ENCODE measurements at regions not wholly inside any gene's neighbourhood (a gene's known extent, or its start where the extent isn't known, plus 50 kb on each side); places are given as distances from the start of the nearest gene placed in this dataset.
A peak's percentile ranks its signal among the peaks of the same experiment; 100 is the strongest.

GRCh38 chr6:113102761-113103160, 754.4 kb upstream of the MARCKS start:
- no peak for TF ChIP-seq CTCF (IDR thresholded peaks at IDR 0.05)
- Mint-ChIP-seq H3K36me3 (ENCODE audit: unreplicated experiment) (peaks cover 8% of the 10 kb centered on the region), H3K4me3 (ENCODE audit: unreplicated experiment) (no peak overlapping the region), H3K4me1 (ENCODE audit: unreplicated experiment) (peaks cover 35% of the 10 kb centered on the region), H3K27me3 (ENCODE audit: unreplicated experiment) (no peaks in the 10 kb centered on the region), H3K9me3 (ENCODE audit: unreplicated experiment) (peaks cover 22% of the 10 kb centered on the region), H3K27ac (ENCODE audit: unreplicated experiment) (peak overlapping the region; percentile 91)
- DNase-seq (ENCODE audit: extremely low spot score, unreplicated experiment) = no peak

GRCh38 chr6:113103634-113104361, 753.3 kb upstream of the MARCKS start:
- Mint-ChIP-seq H3K4me1 (ENCODE audit: unreplicated experiment) (peaks cover 35% of the 10 kb centered on the region), H3K27me3 (ENCODE audit: unreplicated experiment) (no peaks in the 10 kb centered on the region), H3K27ac (ENCODE audit: unreplicated experiment) (peak overlapping the region; percentile 91), H3K9me3 (ENCODE audit: unreplicated experiment) (peaks cover 23% of the 10 kb centered on the region), H3K4me3 (ENCODE audit: unreplicated experiment) (peak overlapping the region; percentile 15), H3K36me3 (ENCODE audit: unreplicated experiment) (peaks cover 13% of the 10 kb centered on the region)
- peak; percentile 8 for TF ChIP-seq CTCF (IDR thresholded peaks at IDR 0.05)
- no peak for DNase-seq (ENCODE audit: extremely low spot score, unreplicated experiment)

GRCh38 chr6:113104541-113104940, 752.6 kb upstream of the MARCKS start:
- H3K4me1 Mint-ChIP-seq (ENCODE audit: unreplicated experiment) = peaks cover 35% of the 10 kb centered on the region
- H3K4me3 Mint-ChIP-seq (ENCODE audit: unreplicated experiment) = peak overlapping the region; percentile 15
- H3K36me3 Mint-ChIP-seq (ENCODE audit: unreplicated experiment) = peaks cover 14% of the 10 kb centered on the region
- no peaks in the 10 kb centered on the region for H3K27me3 Mint-ChIP-seq (ENCODE audit: unreplicated experiment)
- H3K27ac Mint-ChIP-seq (ENCODE audit: unreplicated experiment) = peak overlapping the region; percentile 89
- no peak for TF ChIP-seq CTCF (IDR thresholded peaks at IDR 0.05)
- peaks cover 27% of the 10 kb centered on the region for H3K9me3 Mint-ChIP-seq (ENCODE audit: unreplicated experiment)
- DNase-seq (ENCODE audit: extremely low spot score, unreplicated experiment) = no peak

GRCh38 chr6:113104951-113105350, 752.2 kb upstream of the MARCKS start:
- Mint-ChIP-seq H3K27ac (ENCODE audit: unreplicated experiment) (peak overlapping the region; percentile 89), H3K9me3 (ENCODE audit: unreplicated experiment) (peaks cover 23% of the 10 kb centered on the region), H3K4me3 (ENCODE audit: unreplicated experiment) (no peak overlapping the region), H3K36me3 (ENCODE audit: unreplicated experiment) (peaks cover 11% of the 10 kb centered on the region), H3K27me3 (ENCODE audit: unreplicated experiment) (no peaks in the 10 kb centered on the region), H3K4me1 (ENCODE audit: unreplicated experiment) (peaks cover 34% of the 10 kb centered on the region)
- DNase-seq (ENCODE audit: extremely low spot score, unreplicated experiment) = no peak
- TF ChIP-seq CTCF (IDR thresholded peaks at IDR 0.05) = no peak

- DNase-seq (ENCODE audit: extremely low spot score, unreplicated experiment) = no peak
- Mint-ChIP-seq H3K27ac (ENCODE audit: unreplicated experiment) (no peak overlapping the region), H3K4me1 (ENCODE audit: unreplicated experiment) (peaks cover 10% of the 10 kb centered on the region), H3K9me3 (ENCODE audit: unreplicated experiment) (peaks cover 44% of the 10 kb centered on the region), H3K36me3 (ENCODE audit: unreplicated experiment) (peaks cover 24% of the 10 kb centered on the region), H3K4me3 (ENCODE audit: unreplicated experiment) (no peak overlapping the region), H3K27me3 (ENCODE audit: unreplicated experiment) (no peaks in the 10 kb centered on the region)
- no peak for TF ChIP-seq CTCF (IDR thresholded peaks at IDR 0.05)
These were observed 746.9 kb upstream of the MARCKS start for GRCh38 chr6:113110211-113110610.

Data from osteocyte (in vitro differentiated cells).